Thyroid gland (tissue), 4 donors: ENCODE measurements at regions not wholly inside any gene's neighbourhood (a gene's known extent, or its start where the extent isn't known, plus 50 kb on each side); places are given as distances from the start of the nearest gene placed in this dataset.
"Not testable (repeated sequence)": the region's sequence is repeated elsewhere in the genome, so short reads cannot be mapped to it uniquely, and the experiment has no call there.

Experiments
- POLR2A ChIP-seq, 2 donors: fragments of 450-650 bp; IDR thresholded peaks; one replicate each; pipeline ENCODE4 v1.6.1; 2017; ENCODE audit warnings: antibody characterized with exemption in 2 of 2, mild to moderate bottlenecking in 2 of 2, moderate library complexity in 1 of 2
- TF ChIP-seq, protein P1 (sequence below), 6 experiments: fragments of 200-600 bp in 3 of 6; fragments of 450-650 bp in 3 of 6; sonication (generic) in 3 of 6; IDR thresholded peaks; one replicate each; pipeline ENCODE4 v1.5.1; 2016 to 2019; ENCODE audit warnings: antibody characterized with exemption in 6 of 6, mild to moderate bottlenecking in 2 of 6, inconsistent platforms in 1 of 6, moderate library complexity in 1 of 6

DNA sequence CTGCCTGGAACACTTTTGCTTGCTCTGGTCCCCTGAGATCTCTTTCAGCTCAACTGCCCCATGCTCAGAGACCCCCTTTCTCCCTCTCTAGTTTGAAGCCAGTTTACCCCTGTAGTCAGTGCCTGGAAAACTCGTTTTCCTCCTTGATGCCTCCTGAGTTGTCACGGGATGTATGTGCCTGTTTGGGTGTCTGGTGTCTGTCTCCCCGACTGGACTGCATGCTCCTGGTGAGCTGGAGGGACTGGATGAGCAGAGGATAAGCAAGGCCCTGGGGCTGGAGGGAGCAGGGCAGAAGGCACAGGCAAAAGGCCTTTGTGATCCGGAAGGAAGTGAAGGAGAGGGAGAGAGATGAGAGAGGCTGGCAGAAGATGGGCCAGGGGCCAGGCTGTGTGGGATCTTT, 120.3 kb upstream of the ZNF195 start:
- TF ChIP-seq, protein P1, sequence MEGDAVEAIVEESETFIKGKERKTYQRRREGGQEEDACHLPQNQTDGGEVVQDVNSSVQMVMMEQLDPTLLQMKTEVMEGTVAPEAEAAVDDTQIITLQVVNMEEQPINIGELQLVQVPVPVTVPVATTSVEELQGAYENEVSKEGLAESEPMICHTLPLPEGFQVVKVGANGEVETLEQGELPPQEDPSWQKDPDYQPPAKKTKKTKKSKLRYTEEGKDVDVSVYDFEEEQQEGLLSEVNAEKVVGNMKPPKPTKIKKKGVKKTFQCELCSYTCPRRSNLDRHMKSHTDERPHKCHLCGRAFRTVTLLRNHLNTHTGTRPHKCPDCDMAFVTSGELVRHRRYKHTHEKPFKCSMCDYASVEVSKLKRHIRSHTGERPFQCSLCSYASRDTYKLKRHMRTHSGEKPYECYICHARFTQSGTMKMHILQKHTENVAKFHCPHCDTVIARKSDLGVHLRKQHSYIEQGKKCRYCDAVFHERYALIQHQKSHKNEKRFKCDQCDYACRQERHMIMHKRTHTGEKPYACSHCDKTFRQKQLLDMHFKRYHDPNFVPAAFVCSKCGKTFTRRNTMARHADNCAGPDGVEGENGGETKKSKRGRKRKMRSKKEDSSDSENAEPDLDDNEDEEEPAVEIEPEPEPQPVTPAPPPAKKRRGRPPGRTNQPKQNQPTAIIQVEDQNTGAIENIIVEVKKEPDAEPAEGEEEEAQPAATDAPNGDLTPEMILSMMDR (IDR thresholded peaks at IDR 0.05), result not testable (repeated sequence)
- not testable (repeated sequence) for TF ChIP-seq POLR2A (IDR thresholded peaks at IDR 0.05)
